GM23338 (cell line): ENCODE measurements at regions not wholly inside any gene's neighbourhood (a gene's known extent, or its start where the extent isn't known, plus 50 kb on each side); places are given as distances from the start of the nearest gene placed in this dataset.

Experiments
- ATAC-seq: fragments of 200-7000 bp; cut with Tn5 transposase; 3 replicates; pipeline ENCODE4 v1.9.1; 2020
- DNase-seq: peaks from one replicate; pipeline ENCODE4 v3.0.0-alpha.2; 2015; ENCODE audit warnings: low spot score
- H2AFZ ChIP-seq: fragments of 200-600 bp; sonication (generic); 2 replicates; pipeline ENCODE4 v1.8.0; 2016; ENCODE audit warnings: antibody characterized with exemption, mild to moderate bottlenecking, moderate library complexity
- H3F3A ChIP-seq: fragments of 200-600 bp; sonication (generic); replicated peaks from 2 replicates; pipeline ENCODE4 v1.8.0; 2017; ENCODE audit warnings: antibody characterized with exemption, mixed run types, low read depth
- H3K27ac ChIP-seq: fragments of 200-600 bp; sonication (generic); 2 replicates; pipeline ENCODE4 v1.6.1; 2016; ENCODE audit warnings: low read depth
- H3K27me3 ChIP-seq: fragments of 200-600 bp; sonication (generic); 2 replicates; pipeline ENCODE4 v1.8.0; 2016; ENCODE audit warnings: mild to moderate bottlenecking, mixed run types, moderate library complexity; ENCODE audit not compliant: insufficient read depth
- H3K36me3 ChIP-seq: fragments of 200-600 bp; sonication (generic); 2 replicates; pipeline ENCODE4 v1.8.0; 2016; ENCODE audit warnings: mild to moderate bottlenecking; ENCODE audit not compliant: insufficient read depth
- H3K4me1 ChIP-seq: fragments of 200-600 bp; sonication (generic); 2 replicates; pipeline ENCODE4 v1.8.0; 2016; ENCODE audit warnings: mild to moderate bottlenecking, moderate library complexity; ENCODE audit not compliant: insufficient read depth
- H3K4me2 ChIP-seq: fragments of 200-600 bp; sonication (generic); 2 replicates; pipeline ENCODE4 v1.7.1; 2017; ENCODE audit warnings: mixed run types
- H3K4me3 ChIP-seq: fragments of 200-600 bp; sonication (generic); 2 replicates; pipeline ENCODE4 v1.6.1; 2016; ENCODE audit warnings: mixed run types
- H3K79me2 ChIP-seq: fragments of 200-600 bp; sonication (generic); replicated peaks from 2 replicates; pipeline ENCODE4 v1.8.0; 2017; ENCODE audit warnings: mild to moderate bottlenecking; ENCODE audit not compliant: insufficient read depth
- H3K9me2 ChIP-seq: fragments of 200-600 bp; sonication (generic); 2 replicates; pipeline ENCODE4 v1.8.0; 2017; ENCODE audit not compliant: insufficient read depth
- H4K20me1 ChIP-seq: fragments of 200-600 bp; sonication (generic); replicated peaks from 2 replicates; pipeline ENCODE4 v1.8.0; 2017; ENCODE audit warnings: mild to moderate bottlenecking; ENCODE audit not compliant: insufficient read depth
- H3K27ac Mint-ChIP-seq: 2 replicates; pipeline ENCODE4 v1.8.0; 2020; ENCODE audit warnings: inconsistent platforms, mild to moderate bottlenecking, moderate library complexity, mixed read lengths
- H3K27me3 Mint-ChIP-seq: 3 replicates; pipeline ENCODE4 v1.8.0; 2022; ENCODE audit warnings: low read depth, mild to moderate bottlenecking, moderate library complexity, mixed read lengths, inconsistent platforms; ENCODE audit not compliant: insufficient read depth, poor library complexity
- H3K36me3 Mint-ChIP-seq: 3 replicates; pipeline ENCODE4 v1.8.0; 2021; ENCODE audit warnings: low read depth, mild to moderate bottlenecking, inconsistent platforms, moderate library complexity, mixed read lengths
- H3K4me1 Mint-ChIP-seq: 3 replicates; pipeline ENCODE4 v1.8.0; 2020; ENCODE audit warnings: mild to moderate bottlenecking, inconsistent platforms, mixed read lengths
- H3K4me3 Mint-ChIP-seq: 3 replicates; pipeline ENCODE4 v1.8.0; 2021; ENCODE audit warnings: moderate library complexity, mild to moderate bottlenecking, inconsistent platforms, mixed read lengths
- H3K9me3 Mint-ChIP-seq: 3 replicates; pipeline ENCODE4 v1.8.0; 2020; ENCODE audit warnings: moderate library complexity, mild to moderate bottlenecking, inconsistent platforms, mixed read lengths
- CREB1 ChIP-seq: fragments of 250-450 bp; sonication (Bioruptor Pico); IDR thresholded peaks from 2 replicates; pipeline ENCODE4 v1.5.0; 2020; ENCODE audit warnings: low read depth, mild to moderate bottlenecking, moderate library complexity
- EZH2 ChIP-seq: fragments of 200-600 bp; sonication (generic); IDR thresholded peaks from one replicate; pipeline ENCODE4 v1.8.0; 2017; ENCODE audit warnings: antibody characterized with exemption, mild to moderate bottlenecking, low read depth; ENCODE audit not compliant: unreplicated experiment
- EZH2phosphoT487 ChIP-seq: fragments of 200-600 bp; sonication (generic); IDR thresholded peaks from one replicate; pipeline ENCODE4 v1.8.1; 2018; ENCODE audit warnings: antibody characterized with exemption; ENCODE audit not compliant: unreplicated experiment
- JUNB ChIP-seq: IDR thresholded peaks from one replicate; pipeline ENCODE4 v1.6.1; 2016; ENCODE audit warnings: antibody characterized with exemption; ENCODE audit not compliant: unreplicated experiment
- NANOG ChIP-seq: IDR thresholded peaks from 2 replicates; pipeline ENCODE4 v1.6.1; 2016; ENCODE audit warnings: antibody characterized with exemption, borderline replicate concordance
- POLR2AphosphoS5 ChIP-seq: IDR thresholded peaks from 2 replicates; pipeline ENCODE4 v1.6.1; 2016; ENCODE audit warnings: antibody characterized with exemption, low read depth
- REST ChIP-seq: IDR thresholded peaks from one replicate; pipeline ENCODE4 v1.6.1; 2018; ENCODE audit warnings: antibody characterized with exemption; ENCODE audit not compliant: unreplicated experiment
- STAT1 ChIP-seq: IDR thresholded peaks from one replicate; pipeline ENCODE4 v1.6.1; 2016; ENCODE audit warnings: antibody characterized with exemption; ENCODE audit not compliant: unreplicated experiment
- ZNF114 ChIP-seq: fragments of 250-450 bp; sonication (Bioruptor Pico); IDR thresholded peaks from 2 replicates; pipeline ENCODE4 v1.5.0; 2020; ENCODE audit warnings: mild to moderate bottlenecking, moderate library complexity
- ZNF331 ChIP-seq: fragments of 250-450 bp; sonication (Bioruptor Pico); IDR thresholded peaks from 2 replicates; pipeline ENCODE4 v1.5.0; 2020; ENCODE audit warnings: low read depth, mild to moderate bottlenecking, moderate library complexity
- ZNF462 ChIP-seq: fragments of 250-450 bp; sonication (Bioruptor Pico); IDR thresholded peaks from 2 replicates; pipeline ENCODE4 v1.5.0; 2020; ENCODE audit warnings: mild to moderate bottlenecking, moderate library complexity
- TF ChIP-seq, protein P1 (sequence below), 2 experiments: fragments of 200-600 bp in 1 of 2; sonication (generic) in 1 of 2; conservative IDR thresholded peaks; 2 replicates each; pipeline versions ENCODE4 v1.5.1 to v1.6.1; 2016 to 2017; ENCODE audit warnings: antibody characterized with exemption in 2 of 2, low read depth in 2 of 2, mild to moderate bottlenecking in 2 of 2, moderate library complexity in 1 of 2
- TF ChIP-seq, protein P2 (sequence below): IDR thresholded peaks from 2 replicates; pipeline ENCODE4 v1.6.1; 2016; ENCODE audit warnings: antibody characterized with exemption

- Mint-ChIP-seq H3K9me3 (no peaks in the 10 kb centered on the region), H3K4me1 (no peaks in the 10 kb centered on the region)
- TF ChIP-seq REST (no peak), CREB1 (CRISPR knock-in tag) (no peak), EZH2 (no peak), POLR2AphosphoS5 (no peak), ZNF331 (CRISPR knock-in tag) (no peak), EZH2phosphoT487 (no peak), JUNB (no peak), ZNF114 (CRISPR knock-in tag) (no peak), ZNF462 (CRISPR knock-in tag) (no peak), STAT1 (no peak), NANOG (no peak)
- TF ChIP-seq, protein P1, sequence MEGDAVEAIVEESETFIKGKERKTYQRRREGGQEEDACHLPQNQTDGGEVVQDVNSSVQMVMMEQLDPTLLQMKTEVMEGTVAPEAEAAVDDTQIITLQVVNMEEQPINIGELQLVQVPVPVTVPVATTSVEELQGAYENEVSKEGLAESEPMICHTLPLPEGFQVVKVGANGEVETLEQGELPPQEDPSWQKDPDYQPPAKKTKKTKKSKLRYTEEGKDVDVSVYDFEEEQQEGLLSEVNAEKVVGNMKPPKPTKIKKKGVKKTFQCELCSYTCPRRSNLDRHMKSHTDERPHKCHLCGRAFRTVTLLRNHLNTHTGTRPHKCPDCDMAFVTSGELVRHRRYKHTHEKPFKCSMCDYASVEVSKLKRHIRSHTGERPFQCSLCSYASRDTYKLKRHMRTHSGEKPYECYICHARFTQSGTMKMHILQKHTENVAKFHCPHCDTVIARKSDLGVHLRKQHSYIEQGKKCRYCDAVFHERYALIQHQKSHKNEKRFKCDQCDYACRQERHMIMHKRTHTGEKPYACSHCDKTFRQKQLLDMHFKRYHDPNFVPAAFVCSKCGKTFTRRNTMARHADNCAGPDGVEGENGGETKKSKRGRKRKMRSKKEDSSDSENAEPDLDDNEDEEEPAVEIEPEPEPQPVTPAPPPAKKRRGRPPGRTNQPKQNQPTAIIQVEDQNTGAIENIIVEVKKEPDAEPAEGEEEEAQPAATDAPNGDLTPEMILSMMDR (conservative IDR thresholded peaks at IDR 0.05; ENCODE audit: low read depth in 2 of 2): no peak
- TF ChIP-seq, protein P2, sequence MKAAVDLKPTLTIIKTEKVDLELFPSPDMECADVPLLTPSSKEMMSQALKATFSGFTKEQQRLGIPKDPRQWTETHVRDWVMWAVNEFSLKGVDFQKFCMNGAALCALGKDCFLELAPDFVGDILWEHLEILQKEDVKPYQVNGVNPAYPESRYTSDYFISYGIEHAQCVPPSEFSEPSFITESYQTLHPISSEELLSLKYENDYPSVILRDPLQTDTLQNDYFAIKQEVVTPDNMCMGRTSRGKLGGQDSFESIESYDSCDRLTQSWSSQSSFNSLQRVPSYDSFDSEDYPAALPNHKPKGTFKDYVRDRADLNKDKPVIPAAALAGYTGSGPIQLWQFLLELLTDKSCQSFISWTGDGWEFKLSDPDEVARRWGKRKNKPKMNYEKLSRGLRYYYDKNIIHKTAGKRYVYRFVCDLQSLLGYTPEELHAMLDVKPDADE: no peak
These were observed 735.0 kb downstream of the TMEM182 start for GRCh38 chr2:103496850-103497249.

More at GRCh38 chr2:103496850-103497249, 735.0 kb downstream of the TMEM182 start:
- Histone ChIP-seq H4K20me1 (no peaks in the 10 kb centered on the region), H3K4me2 (no peak overlapping the region), H3K4me3 (no peak overlapping the region), H3K9me2 (no peaks in the 10 kb centered on the region), H3K79me2 (no peaks in the 10 kb centered on the region), H3K27me3 (no peaks in the 10 kb centered on the region), H3F3A (no peaks in the 10 kb centered on the region), H3K27ac (no peak overlapping the region), H3K4me1 (no peaks in the 10 kb centered on the region), H2AFZ (no peak overlapping the region), H3K36me3 (no peaks in the 10 kb centered on the region)
- ATAC-seq (no peak), DNase-seq (no peak)
- Mint-ChIP-seq H3K36me3 (peaks cover 5% of the 10 kb centered on the region; the same call in 1 of the 3 replicates), H3K27ac (no peak overlapping the region), H3K4me3 (no peak overlapping the region), H3K27me3 (no peaks in the 10 kb centered on the region)
